SK-N-DZ (cell line): ENCODE measurements at regions not wholly inside any gene's neighbourhood (a gene's known extent, or its start where the extent isn't known, plus 50 kb on each side); places are given as distances from the start of the nearest gene placed in this dataset.

Experiments
- DNase-seq: peaks from one replicate; pipeline ENCODE4 v3.0.0-alpha.2; 2015; ENCODE audit warnings: low spot score

DNA sequence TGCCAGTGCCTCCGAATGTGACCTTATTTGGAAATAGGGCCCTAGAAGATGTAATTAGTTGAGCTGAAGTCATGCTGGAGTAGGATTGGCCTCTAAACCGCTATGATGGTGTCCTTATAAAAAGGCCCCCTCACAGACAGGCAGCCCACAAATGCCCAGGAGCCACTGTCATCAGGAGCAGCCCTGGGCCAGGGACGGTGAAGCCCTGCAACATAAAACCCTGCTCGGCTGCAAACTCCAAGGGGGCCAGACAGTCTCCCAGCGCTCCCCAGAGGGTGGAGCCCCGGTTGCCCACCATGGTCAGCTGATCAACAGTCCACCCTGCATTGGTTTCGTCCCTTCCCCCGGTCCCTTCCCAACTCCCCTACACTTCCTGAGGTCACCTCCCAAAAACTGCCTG is 351.7 kb downstream of the FOXL1 start:
- DNase-seq, result no peak

DNA sequence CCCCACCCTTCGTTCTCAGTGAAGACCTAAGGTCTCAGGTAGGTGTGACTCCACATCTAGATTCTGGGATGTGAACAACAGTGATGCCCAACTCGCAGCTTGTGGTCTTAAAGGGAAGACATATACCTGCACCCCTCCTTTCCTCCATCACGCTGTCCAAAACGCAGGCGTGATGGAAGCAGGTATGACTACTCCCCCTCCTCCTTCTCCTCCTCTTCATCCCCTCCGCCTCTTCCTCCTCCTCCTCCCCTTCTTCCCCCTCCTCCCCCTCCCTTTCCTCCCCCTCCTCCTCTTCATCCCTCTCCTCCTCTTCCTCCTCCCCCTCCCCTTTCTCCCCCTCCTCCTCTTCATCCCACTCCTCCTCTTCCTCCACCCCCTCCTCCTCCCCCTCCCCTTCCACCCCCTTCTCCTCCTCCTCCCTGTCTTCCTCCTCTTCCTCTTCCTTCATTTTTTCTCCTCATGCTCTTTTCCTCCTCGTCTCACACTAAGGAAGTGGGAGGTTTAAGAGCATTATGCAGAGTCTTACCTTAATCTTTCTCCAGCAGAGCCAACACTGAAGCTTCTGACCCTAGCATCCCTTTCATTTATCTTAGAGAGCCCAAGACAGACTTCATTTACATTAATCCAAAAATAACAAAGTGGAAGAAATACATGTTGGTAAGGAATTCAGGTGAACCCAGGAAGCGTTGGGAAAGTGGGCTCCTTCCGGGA is 352.5 kb downstream of the FOXL1 start:
- DNase-seq, result no peak

DNA sequence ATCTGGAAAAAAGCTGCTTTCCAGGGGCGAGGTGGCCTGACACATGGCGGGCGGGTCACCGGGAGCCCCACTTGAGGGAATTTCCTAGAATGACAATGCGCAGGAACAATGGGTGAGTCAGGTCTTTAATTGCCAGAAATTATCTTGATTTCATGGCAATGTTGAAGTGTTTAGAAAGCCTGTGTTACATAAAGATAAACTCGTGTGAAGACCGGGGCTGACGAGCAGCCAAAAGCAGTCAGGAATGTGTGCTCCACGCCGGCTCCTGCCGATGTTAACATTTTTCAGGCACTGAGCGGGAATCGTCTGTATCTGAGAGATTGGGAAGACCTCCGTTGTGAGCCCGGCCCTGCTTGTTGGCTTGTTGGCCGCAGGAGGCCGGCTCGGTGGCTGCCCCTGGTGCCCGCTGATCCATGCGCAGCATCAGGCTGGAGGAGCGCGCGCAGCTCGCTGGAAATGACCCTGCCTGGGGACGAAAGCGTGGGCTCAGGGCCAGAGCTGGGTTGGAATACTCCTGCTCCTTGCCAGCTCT is 353.1 kb downstream of the FOXL1 start:
- DNase-seq, result no peak

DNA sequence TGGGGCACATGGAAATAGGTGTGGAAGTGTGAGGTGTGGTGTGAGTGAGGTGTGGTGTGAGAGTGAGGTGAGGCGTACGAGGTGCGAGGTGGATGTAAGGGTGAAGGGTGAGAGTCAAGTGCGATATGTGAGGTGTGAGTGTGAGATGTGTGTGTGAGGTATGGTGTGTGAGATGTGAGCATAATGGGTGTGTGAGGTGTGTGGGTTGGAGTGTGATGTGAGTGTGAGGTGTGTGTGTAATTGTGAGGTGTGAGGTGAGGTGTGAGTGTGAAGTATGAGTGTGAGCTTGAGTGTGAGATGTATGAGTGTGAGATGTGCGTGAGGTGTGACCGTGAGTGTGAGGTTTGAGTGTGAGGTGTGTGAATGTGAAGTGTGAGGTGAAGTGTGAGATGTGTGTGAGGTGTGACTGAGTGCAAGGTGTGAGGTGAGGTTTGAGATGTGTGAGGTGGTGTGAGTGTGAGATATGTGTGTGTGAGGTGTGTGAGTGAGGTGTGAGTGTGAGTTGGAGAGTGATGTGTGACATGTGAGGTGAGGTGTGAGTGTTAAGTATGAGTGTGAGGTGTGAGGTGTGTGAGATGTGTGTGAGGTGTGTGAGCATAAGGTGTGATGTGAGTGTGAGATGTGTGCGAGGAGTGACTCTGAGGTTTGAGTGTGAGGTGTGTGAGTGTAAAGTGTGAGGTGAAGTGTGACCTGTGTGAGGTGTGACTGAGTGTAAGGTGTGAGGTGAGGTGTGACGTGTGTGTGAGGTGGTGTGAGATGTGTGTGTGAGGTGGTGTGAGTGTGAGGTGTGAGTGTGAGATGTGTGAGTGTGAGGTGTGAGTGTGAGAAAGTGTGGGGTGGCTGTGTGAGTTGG is 354.0 kb downstream of the FOXL1 start:
- no peak for DNase-seq

DNA sequence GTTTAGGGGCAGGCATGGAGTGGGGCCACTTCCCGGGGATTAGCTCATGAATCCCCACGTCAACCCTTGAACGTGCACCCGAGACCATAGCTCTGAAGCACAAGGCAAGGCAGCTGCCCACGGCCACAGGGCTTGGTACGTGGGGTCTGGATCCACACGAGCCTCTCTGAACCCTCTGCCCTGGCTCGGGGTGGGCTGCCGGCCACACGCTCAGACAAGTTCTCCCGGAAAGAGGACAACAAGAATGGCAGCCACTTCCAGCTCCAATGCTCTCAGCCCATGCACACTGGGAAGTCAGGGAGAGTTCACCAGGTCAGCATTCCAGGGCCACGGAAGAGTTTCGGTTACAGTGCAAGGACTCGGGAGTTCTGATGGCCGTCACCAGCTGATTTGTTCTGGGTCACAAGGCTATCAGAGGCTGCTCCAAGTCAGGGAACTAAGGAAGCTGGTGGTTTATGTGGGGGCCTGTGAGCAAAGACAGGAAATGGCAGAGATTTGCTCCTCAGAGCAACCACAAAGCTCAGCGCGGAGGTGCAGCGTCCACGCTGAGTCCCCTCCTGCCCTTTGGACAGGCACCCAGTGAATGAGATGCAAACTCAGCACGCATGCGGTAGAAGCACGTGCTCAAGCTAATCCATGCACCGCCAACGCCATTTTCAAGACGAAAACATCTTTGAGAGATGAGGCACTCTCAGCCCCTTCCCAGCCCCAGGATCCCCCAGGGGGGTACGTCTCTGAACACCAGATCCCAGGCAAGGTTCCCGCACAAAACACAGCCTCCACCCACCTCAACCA is 356.4 kb downstream of the FOXL1 start:
- DNase-seq, result no peak

DNA sequence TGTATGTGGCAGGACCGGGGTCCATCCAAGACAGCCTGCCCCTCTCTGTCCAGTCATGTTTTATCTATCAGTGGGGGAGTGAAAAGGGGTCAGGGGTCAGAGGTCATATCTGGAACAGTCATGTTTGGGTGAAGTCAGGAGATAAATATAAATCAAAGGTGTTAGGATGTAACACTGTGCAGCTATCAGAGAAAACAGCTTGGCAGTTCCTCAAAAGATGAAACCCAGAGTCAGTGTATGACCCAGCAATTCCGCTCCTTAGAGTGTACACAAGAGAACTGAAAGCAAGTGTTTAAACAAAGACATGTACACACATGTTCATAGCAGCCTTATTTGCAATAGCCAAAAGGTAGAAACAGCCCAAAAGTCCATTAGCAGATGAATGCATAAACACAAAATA is 361.3 kb downstream of the FOXL1 start:
- DNase-seq, result no peak

DNA sequence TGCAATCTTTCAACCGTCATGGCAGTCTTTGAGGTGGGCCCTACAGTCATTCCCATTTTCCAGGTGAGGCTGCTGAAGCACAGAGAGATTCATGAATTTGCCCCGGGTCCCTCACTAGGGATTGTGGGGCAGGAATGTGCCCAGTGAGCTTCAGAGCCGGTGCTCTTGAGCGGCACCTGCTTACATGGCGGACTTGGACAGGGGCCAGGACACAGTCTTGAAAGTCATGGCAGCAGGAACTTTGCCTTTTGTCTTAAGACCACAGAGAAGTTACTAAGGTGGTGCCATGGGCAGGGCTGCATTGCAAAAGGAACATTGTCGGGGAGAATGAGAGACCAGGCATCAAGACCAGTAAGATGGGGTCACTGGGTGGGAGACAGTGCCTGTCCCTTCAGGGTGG is 363.4 kb downstream of the FOXL1 start:
- no peak for DNase-seq

DNA sequence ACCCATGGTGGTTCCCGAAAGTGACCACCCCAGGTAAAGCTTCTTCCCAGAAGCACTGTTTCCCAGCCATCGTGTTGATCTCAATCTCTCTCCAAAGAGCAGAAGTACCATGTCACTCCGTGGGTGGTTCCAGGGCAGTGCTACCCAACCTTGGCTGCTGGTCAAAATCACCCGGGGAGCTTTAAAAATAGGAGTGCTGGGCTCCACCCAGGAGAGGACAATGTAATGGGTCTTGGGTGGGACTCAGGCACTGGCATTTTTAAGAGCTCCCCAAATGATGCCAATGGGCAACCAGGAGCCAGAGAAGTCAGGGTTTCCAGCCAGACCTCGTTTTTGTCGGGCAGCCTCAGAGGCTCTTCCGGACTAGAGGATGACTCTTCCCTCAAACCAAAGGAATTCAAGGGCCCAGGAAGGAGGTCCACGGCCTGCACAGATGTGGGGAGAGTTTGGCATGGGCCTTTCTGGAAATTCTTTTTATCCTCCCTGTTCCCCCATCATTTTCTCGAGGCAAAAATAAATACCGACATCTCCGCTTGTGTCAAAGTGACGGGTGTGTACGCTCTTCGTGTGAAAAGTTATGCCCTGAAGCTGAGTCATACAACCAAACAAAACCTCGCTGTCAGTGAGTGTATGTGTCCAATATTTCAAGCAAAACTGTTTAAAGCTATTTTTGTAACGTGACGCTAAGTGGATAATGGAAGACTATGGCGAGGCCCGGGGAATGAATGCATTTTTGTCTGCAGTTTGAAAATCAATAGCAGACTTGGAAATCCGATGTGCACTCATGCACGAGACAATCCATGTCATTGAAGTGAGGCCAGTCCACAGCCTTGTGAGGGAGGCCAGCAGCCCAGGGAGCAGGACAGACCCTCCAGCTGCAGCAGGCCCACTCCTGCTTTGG is 364.1 kb downstream of the FOXL1 start:
- no peak for DNase-seq

DNA sequence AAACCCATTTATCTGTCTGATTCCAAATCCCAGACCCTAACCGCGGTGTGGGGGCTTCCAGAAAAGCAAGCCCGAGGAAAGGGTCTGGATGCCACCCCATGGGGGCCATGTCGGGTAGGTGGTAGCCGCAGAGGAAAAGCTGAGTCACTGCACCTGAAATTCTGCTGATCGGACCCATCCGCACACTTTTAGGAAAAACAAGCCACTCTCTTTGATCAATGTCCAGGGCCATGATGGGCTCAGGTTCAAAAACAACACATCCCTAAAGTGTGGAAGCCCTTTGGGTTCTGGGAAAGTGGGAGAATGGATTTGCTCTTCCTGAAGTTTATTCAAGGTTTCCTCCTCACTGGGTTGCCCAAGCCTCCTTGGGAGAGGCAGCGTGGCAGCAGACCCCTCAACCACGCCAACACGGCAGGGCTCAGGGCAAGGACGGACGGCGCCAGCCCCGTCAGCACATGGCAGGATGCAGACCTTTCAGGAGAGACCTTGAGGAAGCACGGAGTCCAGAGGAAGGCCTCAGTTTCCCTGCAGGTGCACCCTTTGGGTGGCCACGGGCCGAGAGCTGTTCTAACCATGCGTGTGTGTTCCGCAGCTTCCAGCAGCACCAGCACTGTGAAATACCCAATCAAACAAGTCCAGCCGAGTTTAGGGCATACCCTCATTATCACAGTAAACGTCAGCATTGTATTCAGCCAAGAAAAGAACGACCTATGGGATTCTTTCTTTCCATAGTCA is 367.0 kb downstream of the FOXL1 start:
- no peak for DNase-seq

DNA sequence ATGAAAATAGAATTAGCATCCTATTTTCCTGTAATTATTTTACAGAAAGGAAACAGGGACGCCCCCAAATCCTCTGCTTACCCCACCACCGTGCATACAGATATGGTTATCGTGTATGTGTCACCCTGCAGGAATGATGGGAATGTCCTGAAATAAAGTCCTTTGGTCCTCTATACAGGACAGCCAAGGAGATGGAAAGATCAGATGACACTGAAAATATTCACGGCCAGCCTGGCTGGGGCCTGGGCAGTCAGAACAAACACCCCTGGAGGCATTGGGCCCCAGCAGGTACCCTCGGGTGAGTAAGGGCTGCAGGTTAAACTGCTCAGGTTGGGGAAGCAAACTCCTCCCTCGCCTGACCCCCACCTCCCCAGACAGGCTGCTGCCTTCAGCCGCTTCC is 368.0 kb downstream of the FOXL1 start:
- no peak for DNase-seq

DNA sequence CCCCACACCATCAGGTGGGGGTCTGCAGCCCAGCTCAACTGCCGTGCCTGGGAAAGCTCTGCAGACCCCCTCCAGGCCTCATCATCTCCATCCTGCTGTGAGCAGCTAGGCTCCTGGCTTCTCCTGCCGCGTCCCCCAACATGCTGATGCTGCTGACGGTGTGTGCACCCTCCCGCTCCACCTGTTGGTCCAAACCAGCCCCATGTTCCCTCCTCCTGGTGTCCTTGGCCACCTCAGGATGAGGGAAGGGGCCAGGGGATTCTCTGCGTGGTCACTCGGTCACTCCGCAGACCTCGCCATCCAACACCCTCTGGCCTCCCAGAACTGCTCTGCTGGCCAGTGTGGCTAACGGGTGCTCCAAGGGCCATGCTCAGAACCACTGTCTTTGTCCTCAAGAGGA is 368.6 kb downstream of the FOXL1 start:
- no peak for DNase-seq

DNA sequence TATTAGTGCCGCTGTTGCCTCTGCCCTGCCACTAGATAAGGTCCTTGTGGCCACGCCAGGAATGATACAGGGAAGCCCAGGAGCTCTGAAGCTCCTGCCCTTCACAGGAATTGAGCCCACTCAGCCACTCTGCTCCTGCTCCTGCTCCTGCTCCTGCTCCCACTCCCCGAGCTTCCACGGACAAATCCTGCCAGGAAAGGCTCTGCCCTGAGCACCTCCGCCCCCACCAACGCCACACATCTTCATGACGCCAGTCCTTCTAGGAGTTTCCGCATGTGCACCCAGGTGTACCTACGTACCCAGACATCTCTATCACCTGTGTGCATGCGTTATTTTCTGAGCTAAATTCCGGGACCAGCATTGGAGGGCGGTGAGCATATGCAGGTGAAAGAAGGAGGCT is 369.1 kb downstream of the C16orf95 start:
- DNase-seq, result no peak

DNA sequence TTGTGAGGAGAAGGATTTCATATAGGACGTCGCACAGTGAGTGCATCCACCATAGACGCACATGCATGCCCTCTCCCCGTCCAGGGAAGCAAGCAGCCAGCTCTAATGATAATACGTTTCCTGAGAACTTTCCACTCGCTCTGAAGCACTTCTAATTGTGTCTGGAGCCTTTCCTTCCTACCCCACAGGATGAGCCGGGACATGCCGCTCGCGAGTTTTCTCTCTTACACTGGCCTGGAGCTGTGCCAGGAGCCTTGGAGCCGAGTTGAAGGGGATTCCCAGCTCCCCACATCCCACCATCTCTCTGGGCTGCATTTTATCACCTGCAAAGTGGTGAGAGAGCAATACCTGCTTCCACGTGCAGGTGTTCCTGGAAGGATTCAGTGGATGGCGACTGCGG is 368.1 kb downstream of the C16orf95 start:
- DNase-seq, result no peak

DNA sequence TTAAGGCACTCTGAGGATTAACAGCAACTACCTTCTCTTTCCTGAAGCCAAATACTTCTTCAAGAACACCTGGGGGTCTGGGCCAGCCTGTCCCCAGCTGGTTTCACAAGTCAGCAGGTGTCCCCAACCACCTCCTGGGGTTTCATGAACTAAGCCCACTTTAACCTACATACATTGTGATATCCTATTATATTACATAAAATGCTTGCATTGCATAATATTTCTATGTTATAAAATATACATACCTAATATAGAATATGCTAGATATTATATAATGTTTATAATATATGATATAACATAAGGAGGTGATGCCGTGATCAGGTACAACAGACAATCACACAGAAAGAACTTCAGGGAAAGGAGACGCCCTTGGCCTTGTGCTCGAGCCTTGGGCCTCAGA is 367.6 kb downstream of the C16orf95 start:
- no peak for DNase-seq

DNA sequence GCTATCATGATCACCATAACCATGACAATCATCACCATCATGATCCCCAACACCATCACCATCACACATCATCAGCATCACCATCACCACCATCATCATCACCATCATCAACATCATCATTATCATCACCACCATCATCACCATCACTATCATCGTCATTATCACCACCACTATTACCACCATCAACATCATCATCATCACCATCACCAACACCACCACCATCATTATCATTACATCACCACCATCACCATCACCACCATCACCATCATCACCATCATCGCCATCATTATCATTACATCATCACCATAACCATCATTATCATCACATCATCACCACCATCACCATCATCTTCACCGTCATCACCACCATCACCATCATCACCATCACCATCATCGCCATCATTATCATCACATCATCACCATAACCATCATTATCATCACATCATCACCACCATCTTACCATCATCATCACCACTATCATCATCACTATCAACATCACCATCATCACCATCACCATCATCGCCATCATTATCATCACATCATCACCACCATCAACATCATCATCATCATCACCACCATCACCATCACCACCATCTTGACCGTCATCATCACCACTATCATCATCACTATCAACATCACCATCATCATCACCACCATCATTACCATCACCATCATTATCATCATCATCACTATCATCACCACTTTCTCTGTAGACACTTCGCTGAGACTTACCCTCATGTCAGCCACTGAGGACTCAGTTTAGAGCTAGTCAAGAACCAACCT is 366.0 kb downstream of the C16orf95 start:
- DNase-seq, result no peak

DNA sequence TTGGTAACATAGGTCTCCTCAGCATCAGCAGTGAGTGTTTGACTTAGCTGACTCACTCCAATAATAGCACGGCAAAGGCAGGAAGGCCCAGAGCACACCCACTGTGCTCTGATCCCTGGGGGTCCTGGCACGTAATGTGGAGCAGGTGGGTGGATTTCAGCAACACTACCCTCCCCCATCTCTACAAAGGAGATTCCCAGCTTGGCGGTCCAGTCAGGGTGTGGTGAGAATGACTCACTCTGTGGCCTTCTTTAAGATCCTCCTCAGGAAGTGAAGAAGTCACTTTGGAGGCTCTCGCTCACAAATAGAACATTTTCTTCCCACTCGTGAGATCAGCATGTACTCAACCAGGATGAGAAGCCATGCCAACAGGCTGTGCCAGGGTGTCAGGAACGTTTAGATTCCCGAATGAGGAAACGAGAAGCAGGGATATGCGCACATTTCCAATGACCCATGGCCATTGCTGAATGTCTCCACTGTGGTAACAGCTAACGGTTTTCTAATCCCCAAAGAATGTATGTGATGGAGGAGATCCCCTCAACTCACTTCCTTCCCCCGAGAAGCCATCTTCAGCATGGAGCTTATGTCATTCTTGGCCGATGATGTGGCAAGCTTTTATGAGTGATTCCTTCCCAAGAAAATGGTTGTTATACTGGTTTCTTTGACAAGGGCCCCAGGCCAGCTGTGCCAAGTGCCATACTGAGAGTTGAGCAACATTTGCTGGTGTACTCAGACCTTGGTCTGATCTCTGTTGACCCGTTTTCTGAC is 365.2 kb downstream of the C16orf95 start:
- no peak for DNase-seq

DNA sequence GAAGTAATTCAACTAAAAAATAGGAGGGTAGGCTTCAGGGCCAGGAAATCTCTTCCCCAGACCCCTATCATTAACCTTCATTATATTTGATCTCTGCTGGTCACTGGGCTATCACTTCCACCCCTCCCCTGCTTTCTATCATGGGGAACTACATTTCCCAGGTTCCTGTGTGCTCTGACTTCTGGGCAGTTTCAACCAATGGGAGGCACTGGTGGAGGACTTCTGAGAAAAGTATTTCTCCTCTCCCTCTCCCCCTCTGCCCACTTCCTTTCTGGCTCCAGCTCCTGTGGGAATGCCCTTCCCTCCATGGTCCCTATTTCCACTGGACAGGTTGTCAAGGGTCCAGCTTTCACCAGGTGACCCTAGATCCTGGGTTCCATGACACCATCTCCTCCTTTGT is 364.4 kb downstream of the C16orf95 start:
- DNase-seq, result no peak

DNA sequence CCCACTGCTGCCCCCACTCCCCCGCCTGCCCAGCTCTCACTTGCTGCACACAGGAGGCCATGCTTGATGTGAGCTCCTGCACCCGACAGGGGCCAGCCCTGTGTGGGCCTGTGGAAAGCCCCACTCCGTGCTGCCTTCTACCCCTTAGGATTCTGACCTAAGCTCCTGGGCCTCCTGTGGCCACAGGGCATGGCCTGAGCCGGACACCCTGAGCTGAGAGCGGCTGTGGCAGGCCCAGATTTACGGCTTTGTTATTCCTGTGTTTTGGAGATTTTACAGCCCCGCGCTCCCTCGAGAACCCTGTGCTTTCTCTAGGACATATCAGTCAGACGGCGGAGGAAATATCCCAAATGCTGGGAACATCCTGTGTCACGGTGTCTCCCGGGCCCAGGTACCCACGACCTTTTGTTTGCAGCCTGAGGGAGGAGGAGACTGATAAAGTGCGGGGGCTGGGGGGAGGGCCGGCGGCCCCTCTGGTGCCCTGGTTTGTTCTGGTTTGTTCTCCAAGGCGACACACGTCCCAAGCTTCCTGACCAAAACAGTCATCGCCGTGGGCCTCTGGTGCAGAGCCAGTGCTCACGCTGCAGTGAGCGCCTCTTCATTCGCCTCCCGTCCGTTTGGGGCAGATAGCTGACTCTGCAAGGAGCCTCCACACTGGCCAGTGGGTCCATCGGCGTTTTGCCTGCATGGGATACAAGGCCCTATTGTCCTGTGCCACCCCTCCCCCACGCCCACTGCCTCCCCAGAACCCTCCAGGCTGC is 363.4 kb downstream of the C16orf95 start:
- DNase-seq, result no peak
